HuH-7.5 (cell line): ENCODE measurements at regions not wholly inside any gene's neighbourhood (a gene's known extent, or its start where the extent isn't known, plus 50 kb on each side); places are given as distances from the start of the nearest gene placed in this dataset.

ENCODE experiments used
- DNase-seq: peaks from one replicate; pipeline ENCODE4 v3.0.0; 2011; ENCODE audit warnings: low spot score

- no peak for DNase-seq
Observed at GRCh38 chr6:22027040-22027725, 269.7 kb downstream of the PRL start.

GRCh38 chr6:22028403-22029090 lies 268.3 kb downstream of the PRL start:
- DNase-seq: no peak

- DNase-seq: no peak
Observed at GRCh38 chr6:22029171-22029570, 267.7 kb downstream of the PRL start.

- DNase-seq: no peak
Observed at GRCh38 chr6:22030730-22031619, 265.9 kb downstream of the PRL start.

- DNase-seq: no peak
Observed at GRCh38 chr6:22035690-22036089, 261.1 kb downstream of the PRL start.

GRCh38 chr6:22036275-22036674 lies 260.6 kb downstream of the PRL start:
- peak; percentile 7 for DNase-seq

GRCh38 chr6:22036699-22037098 lies 260.1 kb downstream of the PRL start:
- DNase-seq: no peak

- no peak for DNase-seq
Observed at GRCh38 chr6:22041797-22042480, 254.9 kb downstream of the PRL start.

GRCh38 chr6:22042706-22043105 lies 254.1 kb downstream of the PRL start:
- no peak for DNase-seq

GRCh38 chr6:22043284-22043962 lies 253.4 kb downstream of the PRL start:
- DNase-seq: no peak

- no peak for DNase-seq
Observed at GRCh38 chr6:22045261-22045912, 251.4 kb downstream of the PRL start.

GRCh38 chr6:22049002-22049401 lies 247.8 kb downstream of the PRL start:
- DNase-seq: no peak

GRCh38 chr6:22053391-22053997 lies 243.3 kb downstream of the PRL start:
- no peak for DNase-seq

GRCh38 chr6:22056398-22056797 lies 240.4 kb downstream of the PRL start:
- DNase-seq: no peak

- no peak for DNase-seq
Observed at GRCh38 chr6:22057962-22058361, 238.9 kb downstream of the PRL start.

- DNase-seq: no peak
Observed at GRCh38 chr6:22059126-22059525, 237.7 kb downstream of the PRL start.

- no peak for DNase-seq
Observed at GRCh38 chr6:22059946-22060345, 236.9 kb downstream of the PRL start.

GRCh38 chr6:22062807-22063408 lies 233.9 kb downstream of the PRL start:
- no peak for DNase-seq

- DNase-seq: no peak
Observed at GRCh38 chr6:22064558-22064957, 232.3 kb downstream of the PRL start.

GRCh38 chr6:22067122-22067521 lies 229.7 kb downstream of the PRL start:
- DNase-seq: no peak
